ENCODE measurements at regions not wholly inside any gene's neighbourhood (a gene's known extent, or its start where the extent isn't known, plus 50 kb on each side); places are given as distances from the start of the nearest gene placed in this dataset.

DNA sequence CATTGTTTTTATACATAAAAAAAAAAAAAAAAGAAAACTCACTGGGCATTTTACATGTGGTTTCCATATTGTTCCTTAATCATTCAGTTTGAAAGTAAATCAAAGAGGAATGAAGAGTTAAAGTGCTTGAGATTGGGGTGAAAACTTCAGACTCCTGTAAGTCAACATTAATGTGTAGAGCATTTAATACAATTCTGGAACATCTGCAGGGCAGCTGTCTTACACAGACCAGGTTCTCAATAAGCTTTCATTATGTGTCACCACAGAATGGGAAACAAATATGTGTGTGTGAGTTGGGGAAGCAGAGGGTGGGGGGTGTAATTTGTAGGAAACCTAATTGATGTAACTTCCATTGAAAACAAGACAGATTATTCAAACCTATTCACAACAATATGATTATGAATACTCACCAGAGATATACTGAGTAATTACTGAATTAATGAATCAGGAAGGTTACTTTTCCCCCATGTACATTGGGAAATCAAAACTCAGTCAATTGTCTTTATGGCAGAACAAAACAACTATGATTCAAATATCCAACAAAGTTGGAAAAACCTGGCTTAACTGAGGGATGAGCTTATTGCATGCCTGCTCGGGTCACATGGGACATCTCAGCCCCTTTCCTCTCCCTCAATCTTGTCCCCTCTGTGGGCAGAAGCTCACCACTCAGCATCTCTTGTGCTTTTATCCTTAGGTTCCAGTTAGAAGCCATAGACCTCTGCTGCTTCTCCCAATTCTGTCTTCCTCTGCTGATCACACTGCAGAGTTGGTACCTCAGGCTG is 281.2 kb upstream of the THBS1 start:
- no peak overlapping the region for H3K9ac ChIP-seq (replicated peaks in 1 of 4; ENCODE audit: extremely low read depth in 1 of 4, low read depth in 3 of 4, low read length in 3 of 4)
- H2AK5ac ChIP-seq (ENCODE audit: low read depth, low read length): no peak overlapping the region
- H3K23me2 ChIP-seq (ENCODE audit: low read depth, low read length): no peaks in the 10 kb centered on the region
- no peak overlapping the region for H3K4me3 ChIP-seq (ENCODE audit: extremely low read depth in 1 of 4, insufficient read depth in 2 of 4, low read depth in 3 of 4, low read length in 4 of 4)
- WGBS, 2 experiments (ENCODE audit: extremely low coverage in 1 of 2, insufficient coverage in 1 of 2, insufficient read length in 1 of 2, insufficient replicate concordance in 2 of 2, low coverage in 1 of 2, low lambda C conversion rate in 2 of 2, missing lambda C conversion rate in 1 of 2): 92% methylated on average over 1 of the region's 1 CpG; no CpG with 5 or more reads in 1 of the 2 experiments
- H3K4ac ChIP-seq (replicated peaks; ENCODE audit: insufficient read length, low read depth, low read length): no peak overlapping the region
- no peak overlapping the region for H2AFZ ChIP-seq (ENCODE audit: low read length)
- no peaks in the 10 kb centered on the region for H4K20me1 ChIP-seq (replicated peaks in 1 of 2; ENCODE audit: control insufficient read depth in 1 of 2, insufficient read depth in 2 of 2, low read length in 2 of 2)
- CTCF ChIA-PET (ENCODE audit: partially characterized antibody): interaction anchor here (1.2 kb wide), 1 partner anchor 15 kb away, joined by 4 read pairs; no protein-coding TSS in a partner anchor
- no peak overlapping the region for H2BK5ac ChIP-seq (ENCODE audit: low read depth, low read length)
- H3K27me3 ChIP-seq (replicated peaks in 1 of 4; ENCODE audit: control insufficient read depth in 3 of 4, extremely low read depth in 1 of 4, insufficient read depth in 3 of 4, low read length in 3 of 4): no peaks in the 10 kb centered on the region
- H3K79me1 ChIP-seq (ENCODE audit: low read depth, low read length): no peaks in the 10 kb centered on the region
- H3K9me3 ChIP-seq (ENCODE audit: insufficient read depth in 2 of 2, low read depth in 1 of 2, low read length in 1 of 2): no peaks in the 10 kb centered on the region
- no peak overlapping the region for H2BK15ac ChIP-seq (ENCODE audit: low read length)
- no peak overlapping the region for H2BK12ac ChIP-seq (ENCODE audit: low read depth, low read length)
- POLR2A ChIA-PET (ENCODE audit: partially characterized antibody): no interaction called here
- H3K36me3 ChIP-seq (ENCODE audit: control insufficient read depth in 2 of 4, insufficient read depth in 4 of 4, low read length in 3 of 4): no peaks in the 10 kb centered on the region
- DNase-seq (ENCODE audit: low read depth in 1 of 2, low spot score in 2 of 2) (no peak), FAIRE-seq (no peak)
- H3K79me2 ChIP-seq (ENCODE audit: control insufficient read depth in 1 of 2, insufficient read depth in 2 of 2, low read length in 2 of 2): no peaks in the 10 kb centered on the region
- no peak overlapping the region for H3K14ac ChIP-seq (ENCODE audit: insufficient read length)
- no peak overlapping the region for H3K4me2 ChIP-seq (ENCODE audit: insufficient read depth in 1 of 2, low read depth in 2 of 2, low read length in 2 of 2)
- H3K56ac ChIP-seq (replicated peaks; ENCODE audit: insufficient read length, low read depth, low read length): no peak overlapping the region
- no peak overlapping the region for H3K18ac ChIP-seq (ENCODE audit: extremely low read depth, low read length)
- no peak overlapping the region for H4K5ac ChIP-seq (ENCODE audit: insufficient read length, low read depth, low read length)
- no peak overlapping the region for H3K23ac ChIP-seq (ENCODE audit: insufficient read length)
- no peak overlapping the region for H3K27ac ChIP-seq (ENCODE audit: low read depth, low read length)
- no peak overlapping the region for H4K91ac ChIP-seq (replicated peaks; ENCODE audit: insufficient read length, low read length)
- no peak for TF ChIP-seq BCL11A (IDR thresholded peaks at IDR 0.05; ENCODE audit: low read depth in 2 of 2, low read length in 2 of 2)
- no peak for TF ChIP-seq CBX8 (IDR thresholded peaks at IDR 0.05; ENCODE audit: borderline replicate concordance, low read depth, low read length)
- TF ChIP-seq POU5F1 (IDR thresholded peaks at IDR 0.05; ENCODE audit: low read depth, low read length): no peak
- no peak for TF ChIP-seq JUND (IDR thresholded peaks at IDR 0.05; ENCODE audit: low read length)
- TF ChIP-seq HDAC2 (IDR thresholded peaks at IDR 0.05; ENCODE audit: borderline replicate concordance in 1 of 2, low read depth in 2 of 2, low read length in 2 of 2): no peak
- TF ChIP-seq SP2 (IDR thresholded peaks at IDR 0.05; ENCODE audit: low read length): no peak
- no peak for TF ChIP-seq HDAC6 (IDR thresholded peaks at IDR 0.05; ENCODE audit: low read depth, low read length)
- no peak for TF ChIP-seq TAF1 (IDR thresholded peaks at IDR 0.05; ENCODE audit: low read depth, low read length)
- no peak overlapping the region for H2BK120ac ChIP-seq (replicated peaks; ENCODE audit: low read depth, low read length)
- H4K8ac ChIP-seq (ENCODE audit: extremely low read depth, insufficient read depth, low read length): no peak overlapping the region
- no peak overlapping the region for H2BK20ac ChIP-seq (ENCODE audit: low read length)
- H3K4me1 ChIP-seq (replicated peaks in 1 of 4; ENCODE audit: control insufficient read depth in 3 of 4, insufficient read depth in 4 of 4, low read length in 3 of 4): no peaks in the 10 kb centered on the region
